ENCODE measurements at regions not wholly inside any gene's neighbourhood (a gene's known extent, or its start where the extent isn't known, plus 50 kb on each side); places are given as distances from the start of the nearest gene placed in this dataset.

DNA sequence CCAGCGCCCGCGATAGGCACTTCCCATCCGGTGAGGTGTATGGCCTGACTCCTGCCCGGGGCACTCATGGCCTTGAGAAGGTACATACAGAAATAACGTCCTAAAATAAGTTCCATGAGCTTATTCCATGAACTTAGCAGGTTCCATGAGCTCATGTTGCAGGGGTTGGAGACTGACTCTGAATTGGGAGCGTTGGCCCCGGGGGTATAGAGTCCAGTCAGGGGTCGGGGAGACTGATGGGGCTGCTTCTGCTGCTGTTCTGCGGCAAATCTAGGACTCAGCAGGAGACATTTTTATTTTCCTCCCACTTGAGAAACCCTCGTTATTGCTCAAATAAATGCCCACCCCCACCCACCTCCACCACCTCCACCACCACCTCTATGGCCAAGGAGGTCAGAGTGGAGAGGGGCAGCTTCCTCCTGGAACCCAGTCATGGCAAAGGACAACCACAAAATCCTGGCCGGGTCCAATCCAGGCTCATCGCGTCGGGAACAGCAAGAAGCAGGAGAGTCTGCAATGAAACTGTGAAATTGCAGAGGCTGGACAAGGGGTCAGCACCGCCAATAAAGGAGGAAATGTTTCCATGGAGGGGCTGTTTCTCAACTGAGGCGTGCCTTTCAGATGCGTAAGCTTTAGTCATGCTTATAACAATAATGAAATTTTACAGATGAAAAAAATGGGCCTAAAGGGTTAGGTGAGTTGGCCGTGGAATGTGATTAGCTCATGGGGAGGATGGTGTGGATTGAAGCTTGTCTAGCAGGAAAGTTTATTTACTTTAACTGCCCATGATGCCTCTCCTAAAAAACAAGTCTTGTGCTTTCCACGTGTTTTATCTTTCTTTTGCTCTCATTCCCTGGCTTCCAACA lies 136.6 kb upstream of the ALKAL2 start:
- TF ChIP-seq POLR2A (IDR thresholded peaks at IDR 0.05) (no peak), POLR2AphosphoS5 (IDR thresholded peaks at IDR 0.05) (no peak)
